H1 (cell line): ENCODE measurements at regions not wholly inside any gene's neighbourhood (a gene's known extent, or its start where the extent isn't known, plus 50 kb on each side); places are given as distances from the start of the nearest gene placed in this dataset.

Experiments used
- CTCF ChIA-PET: fragments of 300-600 bp; sonication (Branson Sonifier 250); formaldehyde crosslinking; loops from one replicate; lab custom pipeline; 2021; ENCODE audit not compliant: partially characterized antibody; lab: Charles Lee
- POLR2A ChIA-PET: fragments of 300-600 bp; sonication (Branson Sonifier 250); formaldehyde crosslinking; loops from one replicate; lab custom pipeline; 2021; ENCODE audit warnings: inconsistent platforms; ENCODE audit not compliant: partially characterized antibody; lab: Charles Lee
- DNase-seq, 2 experiments: peaks; one replicate each; pipeline versions ENCODE4 v3.0.0 to v3.0.0-alpha.2; 2010 to 2022; ENCODE audit warnings: low spot score in 2 of 2, low read depth in 1 of 2, mixed read lengths in 1 of 2
- FAIRE-seq: peaks from 2 replicates; lab custom pipeline; 2011; peaks lifted over from hg19 to GRCh38; lab: Jason Lieb, UNC
- H2AFZ ChIP-seq: 2 replicates; pipeline ENCODE4 v1.8.1; 2012; ENCODE audit warnings: low read length, inconsistent platforms
- H2AK5ac ChIP-seq: 2 replicates; pipeline ENCODE4 v1.6.1; 2013; ENCODE audit warnings: low read depth, low read length
- H2BK120ac ChIP-seq: replicated peaks from 2 replicates; pipeline ENCODE3; 2013; ENCODE audit warnings: low read depth, low read length, inconsistent platforms
- H2BK12ac ChIP-seq: 2 replicates; pipeline ENCODE4 v1.6.1; 2013; ENCODE audit warnings: low read depth, low read length
- H2BK15ac ChIP-seq: 2 replicates; pipeline ENCODE4 v1.6.1; 2013; ENCODE audit warnings: low read length
- H2BK20ac ChIP-seq: 2 replicates; pipeline ENCODE4 v1.6.1; 2013; ENCODE audit warnings: low read length
- H2BK5ac ChIP-seq: 2 replicates; pipeline ENCODE4 v1.6.1; 2013; ENCODE audit warnings: low read depth, low read length
- H3K14ac ChIP-seq: 2 replicates; pipeline ENCODE4 v1.6.1; 2013; ENCODE audit warnings: inconsistent platforms; ENCODE audit not compliant: insufficient read length
- H3K18ac ChIP-seq: 2 replicates; pipeline ENCODE4 v1.6.1; 2013; ENCODE audit warnings: low read length; ENCODE audit errors: extremely low read depth
- H3K23ac ChIP-seq: 2 replicates; pipeline ENCODE4 v1.6.1; 2013; ENCODE audit warnings: inconsistent platforms; ENCODE audit not compliant: insufficient read length
- H3K23me2 ChIP-seq: 2 replicates; pipeline ENCODE4 v1.6.1; 2013; ENCODE audit warnings: low read depth, low read length
- H3K27ac ChIP-seq: 2 replicates; pipeline ENCODE4 v1.6.1; 2011; ENCODE audit warnings: low read depth, low read length, inconsistent platforms
- H3K27me3 ChIP-seq, 4 experiments: replicated peaks in 1 of 4; 1 replicate in 1 of 4; 2 replicates in 3 of 4; pipeline versions ENCODE4 v1.6.1 to v1.8.1; 2011 to 2013; ENCODE audit warnings: low read length in 3 of 4, mild to moderate bottlenecking in 3 of 4, inconsistent platforms in 2 of 4, mixed read lengths in 2 of 4, moderate library complexity in 1 of 4; ENCODE audit not compliant: control insufficient read depth in 3 of 4, insufficient read depth in 3 of 4; ENCODE audit errors: extremely low read depth in 1 of 4
- H3K36me3 ChIP-seq, 4 experiments: 2 replicates each; pipeline versions ENCODE4 v1.6.1 to v1.8.1; 2011 to 2013; ENCODE audit warnings: mild to moderate bottlenecking in 4 of 4, low read length in 3 of 4, moderate library complexity in 2 of 4, control low read depth in 1 of 4, inconsistent platforms in 1 of 4; ENCODE audit not compliant: insufficient read depth in 4 of 4, control insufficient read depth in 2 of 4
- H3K4ac ChIP-seq: replicated peaks from 2 replicates; pipeline ENCODE3; 2013; ENCODE audit warnings: low read length, low read depth, mixed read lengths, inconsistent platforms; ENCODE audit not compliant: insufficient read length
- H3K4me1 ChIP-seq, 4 experiments: replicated peaks in 1 of 4; 1 replicate in 1 of 4; 2 replicates in 3 of 4; pipeline versions ENCODE4 v1.6.1 to v1.8.1; 2011 to 2013; ENCODE audit warnings: low read length in 3 of 4, inconsistent platforms in 2 of 4, mixed read lengths in 1 of 4; ENCODE audit not compliant: insufficient read depth in 4 of 4, control insufficient read depth in 3 of 4
- H3K4me2 ChIP-seq, 2 experiments: 2 replicates each; pipeline versions ENCODE4 v1.6.1 to v1.8.1; 2011 to 2013; ENCODE audit warnings: low read depth in 2 of 2, low read length in 2 of 2, control low read depth in 1 of 2, inconsistent platforms in 1 of 2, mild to moderate bottlenecking in 1 of 2; ENCODE audit not compliant: insufficient read depth in 1 of 2
- H3K4me3 ChIP-seq, 4 experiments: fragments of 200-600, 300-600 bp in 1 of 4; sonication (generic), shearing (Covaris generic), sonication (Bioruptor Twin) in 1 of 4; 2 replicates each; pipeline versions ENCODE4 v1.5.1 to v1.8.1; 2011 to 2016; ENCODE audit warnings: low read length in 4 of 4, low read depth in 3 of 4, control low read depth in 2 of 4, inconsistent platforms in 2 of 4, mild to moderate bottlenecking in 2 of 4, mixed read lengths in 1 of 4, moderate library complexity in 1 of 4; ENCODE audit not compliant: insufficient read depth in 2 of 4; ENCODE audit errors: extremely low read depth in 1 of 4
- H3K56ac ChIP-seq: replicated peaks from 2 replicates; pipeline ENCODE3; 2013; ENCODE audit warnings: low read depth, mild to moderate bottlenecking, mixed read lengths, low read length, inconsistent platforms; ENCODE audit not compliant: insufficient read length
- H3K79me1 ChIP-seq: 2 replicates; pipeline ENCODE4 v1.6.1; 2013; ENCODE audit warnings: low read depth, low read length, control low read depth
- H3K79me2 ChIP-seq, 2 experiments: 2 replicates each; pipeline versions ENCODE4 v1.6.1 to v1.8.1; 2012 to 2013; ENCODE audit warnings: low read length in 2 of 2, mild to moderate bottlenecking in 2 of 2, inconsistent platforms in 1 of 2; ENCODE audit not compliant: insufficient read depth in 2 of 2, control insufficient read depth in 1 of 2
- H3K9ac ChIP-seq, 4 experiments: replicated peaks in 1 of 4; 1 replicate in 1 of 4; 2 replicates in 3 of 4; pipeline versions ENCODE4 v1.6.1 to v1.8.1; 2011 to 2013; ENCODE audit warnings: low read depth in 3 of 4, low read length in 3 of 4, control low read depth in 2 of 4, mild to moderate bottlenecking in 2 of 4, moderate library complexity in 2 of 4, inconsistent platforms in 1 of 4; ENCODE audit errors: extremely low read depth in 1 of 4
- H3K9me3 ChIP-seq, 2 experiments: 2 replicates each; pipeline versions ENCODE4 v1.6.1 to v1.8.1; 2012 to 2013; ENCODE audit warnings: mild to moderate bottlenecking in 2 of 2, moderate library complexity in 2 of 2, control low read depth in 1 of 2, inconsistent platforms in 1 of 2, low read depth in 1 of 2, low read length in 1 of 2, mixed read lengths in 1 of 2; ENCODE audit not compliant: insufficient read depth in 2 of 2
- H4K20me1 ChIP-seq, 2 experiments: replicated peaks in 1 of 2; 2 replicates each; pipeline versions ENCODE3 to v1.8.1; 2011 to 2013; ENCODE audit warnings: inconsistent platforms in 2 of 2, low read length in 2 of 2, mild to moderate bottlenecking in 1 of 2; ENCODE audit not compliant: insufficient read depth in 2 of 2, control insufficient read depth in 1 of 2
- H4K5ac ChIP-seq: 2 replicates; pipeline ENCODE4 v1.6.1; 2013; ENCODE audit warnings: low read length, low read depth, mixed read lengths, inconsistent platforms; ENCODE audit not compliant: insufficient read length
- H4K8ac ChIP-seq: 2 replicates; pipeline ENCODE4 v1.8.0; 2013; ENCODE audit warnings: mild to moderate bottlenecking, moderate library complexity, low read length, inconsistent platforms; ENCODE audit not compliant: insufficient read depth; ENCODE audit errors: extremely low read depth
- H4K91ac ChIP-seq: replicated peaks from 2 replicates; pipeline ENCODE3; 2013; ENCODE audit warnings: low read length, mixed read lengths, inconsistent platforms; ENCODE audit not compliant: insufficient read length
- BACH1 ChIP-seq: IDR thresholded peaks from 2 replicates; pipeline ENCODE4 v1.6.1; 2012; ENCODE audit warnings: low read length, improper control_type of control experiment
- CEBPB ChIP-seq: IDR thresholded peaks from 2 replicates; pipeline ENCODE4 v1.6.1; 2012; ENCODE audit warnings: low read depth, low read length
- FOSL1 ChIP-seq: IDR thresholded peaks from 2 replicates; pipeline ENCODE4 v1.6.1; 2011; ENCODE audit warnings: mild to moderate bottlenecking, low read depth, low read length, moderate library complexity; ENCODE audit not compliant: insufficient read depth
- POLR2A ChIP-seq, 2 experiments: IDR thresholded peaks; 1 replicate in 1 of 2; 2 replicates in 1 of 2; pipeline ENCODE4 v1.6.1; 2011; ENCODE audit warnings: low read depth in 2 of 2, low read length in 2 of 2, mild to moderate bottlenecking in 2 of 2; ENCODE audit errors: control extremely low read depth in 1 of 2
- RBBP5 ChIP-seq: IDR thresholded peaks from 2 replicates; pipeline ENCODE4 v1.7.1; 2012; ENCODE audit warnings: low read depth, mild to moderate bottlenecking, inconsistent platforms, low read length, moderate library complexity, borderline replicate concordance
- SIRT6 ChIP-seq: IDR thresholded peaks from one replicate; pipeline ENCODE4 v1.7.1; 2012; ENCODE audit warnings: low read length, inconsistent platforms
- TAF7 ChIP-seq: optimal IDR thresholded peaks from 2 replicates; pipeline ENCODE3; 2011; ENCODE audit warnings: low read depth, mild to moderate bottlenecking, inconsistent platforms, low read length, moderate library complexity, borderline replicate concordance
- USF2 ChIP-seq: IDR thresholded peaks from 2 replicates; pipeline ENCODE4 v1.6.1; 2011; ENCODE audit warnings: low read length, improper control_type of control experiment
- WGBS, 2 experiments: shearing (Covaris generic) in 1 of 2; methylation state at CpG; one replicate each; pipeline versions ENCODE4 v1.1.6 to v1.1.7; 2013 to 2015; ENCODE audit warnings: low lambda C conversion rate in 2 of 2, mixed read lengths in 2 of 2, inconsistent platforms in 1 of 2, low coverage in 1 of 2, missing lambda C conversion rate in 1 of 2; ENCODE audit not compliant: insufficient replicate concordance in 2 of 2, insufficient coverage in 1 of 2, insufficient read length in 1 of 2; ENCODE audit errors: extremely low coverage in 1 of 2, missing lambda C conversion rate in 1 of 2; 5-methylcytosine and 5-hydroxymethylcytosine counted together

GRCh38 chr5:54829102-54829501 lies 156.3 kb downstream of the ESM1 start:
- Histone ChIP-seq H3K14ac (no peak overlapping the region), H2BK12ac (no peak overlapping the region), H2BK5ac (no peak overlapping the region), H4K8ac (no peak overlapping the region), H3K4me2 (no peak overlapping the region), H3K4ac (no peak overlapping the region), H3K56ac (no peak overlapping the region), H3K79me1 (no peaks in the 10 kb centered on the region), H3K23me2 (no peaks in the 10 kb centered on the region), H3K18ac (no peak overlapping the region), H3K4me3 (no peak overlapping the region), H2AFZ (no peak overlapping the region), H3K27me3 (no peaks in the 10 kb centered on the region), H3K23ac (no peak overlapping the region), H2BK20ac (no peak overlapping the region), H3K36me3 (no peaks in the 10 kb centered on the region), H3K9ac (no peak overlapping the region), H3K27ac (no peak overlapping the region), H2BK15ac (no peak overlapping the region), H3K4me1 (no peaks in the 10 kb centered on the region), H4K20me1 (no peaks in the 10 kb centered on the region), H4K5ac (no peak overlapping the region), H3K79me2 (no peaks in the 10 kb centered on the region), H3K9me3 (no peaks in the 10 kb centered on the region), H4K91ac (no peak overlapping the region), H2BK120ac (no peak overlapping the region), H2AK5ac (no peak overlapping the region)
- WGBS, 2 experiments = 96% methylated on average over 8 of the region's 8 CpGs; no CpG with 5 or more reads in 1 of the 2 experiments
- POLR2A ChIA-PET = no interaction called here
- FAIRE-seq = no peak
- DNase-seq = no peak
- no peak for TF ChIP-seq USF2
- TF ChIP-seq SIRT6 = no peak
- TF ChIP-seq CEBPB = no peak
- no peak for TF ChIP-seq BACH1
- TF ChIP-seq POLR2A (IDR thresholded peaks at IDR 0.05; ENCODE audit: control extremely low read depth in 1 of 2, low read depth in 2 of 2, low read length in 2 of 2) = no peak
- TF ChIP-seq FOSL1 = no peak
- no peak for TF ChIP-seq RBBP5
- no peak for TF ChIP-seq TAF7
- CTCF ChIA-PET = interaction anchor here (0.5 to 0.9 kb wide), 3 partner anchors 58 to 325 kb away, joined by 3 read pairs; no protein-coding TSS in a partner anchor
